ENCODE measurements at regions not wholly inside any gene's neighbourhood (a gene's known extent, or its start where the extent isn't known, plus 50 kb on each side); places are given as distances from the start of the nearest gene placed in this dataset.

DNA sequence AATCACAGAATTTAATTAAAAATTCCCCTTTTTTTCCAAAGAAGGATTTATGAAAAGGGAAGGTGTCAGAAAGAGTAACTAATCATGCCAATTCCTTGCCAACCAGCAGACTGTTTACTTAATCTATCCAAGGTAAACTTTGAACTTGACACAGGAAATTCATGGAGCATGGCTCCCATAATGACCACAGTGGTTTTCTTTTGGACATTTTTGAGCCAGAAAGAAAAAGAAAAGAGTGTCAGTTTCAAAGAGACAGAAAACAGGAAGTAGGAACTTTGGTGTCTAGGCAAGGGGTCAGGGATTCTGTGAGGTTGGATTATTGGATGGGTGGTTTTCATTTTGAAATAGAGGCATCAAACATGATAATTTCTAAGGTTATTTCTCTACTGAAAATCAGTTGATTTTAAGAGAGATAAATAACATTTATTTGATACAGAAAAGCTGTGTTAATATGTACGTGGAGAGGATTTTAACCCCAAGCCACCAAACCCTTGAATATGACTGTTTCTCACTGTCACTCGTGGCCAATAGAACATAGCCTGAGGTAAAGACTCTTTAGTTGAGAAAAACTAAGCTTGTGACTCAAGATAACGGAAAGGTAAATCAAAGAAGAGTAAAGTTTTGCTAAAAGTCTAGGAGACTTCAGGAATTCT, 196.1 kb downstream of the TTC6 start:
- ChIA-PET POLR2A (no interaction called here), CTCF (no interaction called here)
- H3K36me3 ChIP-seq (ENCODE audit: control insufficient read depth in 2 of 2, insufficient read depth in 1 of 2, low read length in 2 of 2), result no peaks in the 10 kb centered on the region
- H3K4me1 ChIP-seq (ENCODE audit: control insufficient read depth, insufficient read depth, low read length), result no peaks in the 10 kb centered on the region
- no peak overlapping the region for H3K27ac ChIP-seq (ENCODE audit: extremely low read depth, low read depth, low read length)
- no peaks in the 10 kb centered on the region for H3K9me3 ChIP-seq (ENCODE audit: control insufficient read depth, insufficient read depth, low read depth, low read length)
- H3K4me3 ChIP-seq (ENCODE audit: low read depth, low read length), result no peak overlapping the region
- no peak for TF ChIP-seq ZNF48 (tag by site-specific recombination; IDR thresholded peaks at IDR 0.05)
- TF ChIP-seq ZNF701 (tag by site-specific recombination; IDR thresholded peaks at IDR 0.05), result no peak
- no peak for TF ChIP-seq KLF9 (tag by site-specific recombination; IDR thresholded peaks at IDR 0.05; ENCODE audit: low read depth)
- no peak for TF ChIP-seq PRDM1 (tag by site-specific recombination; IDR thresholded peaks at IDR 0.05)
- no peak for TF ChIP-seq ZNF560 (tag by site-specific recombination; IDR thresholded peaks at IDR 0.05; ENCODE audit: borderline replicate concordance)
- no peak for TF ChIP-seq ZNF777 (tag by site-specific recombination; IDR thresholded peaks at IDR 0.05; ENCODE audit: borderline replicate concordance)
- TF ChIP-seq ZNF529 (tag by site-specific recombination; IDR thresholded peaks at IDR 0.05; ENCODE audit: insufficient replicate concordance), result no peak
- TF ChIP-seq ZNF138 (tag by site-specific recombination; IDR thresholded peaks at IDR 0.05; ENCODE audit: borderline replicate concordance), result no peak
- TF ChIP-seq ZNF112 (tag by site-specific recombination; IDR thresholded peaks at IDR 0.05), result no peak
- no peak for TF ChIP-seq ZSCAN4 (tag by site-specific recombination; IDR thresholded peaks at IDR 0.05)
- TF ChIP-seq SCRT1 (tag by site-specific recombination; IDR thresholded peaks at IDR 0.05; ENCODE audit: borderline replicate concordance), result no peak

GRCh38 chr14:37792124-37792523, 196.7 kb downstream of the TTC6 start:
- CTCF ChIA-PET, result no interaction called here

GRCh38 chr14:37796703-37797416, 201.4 kb downstream of the TTC6 start:
- Histone ChIP-seq H3K27ac (ENCODE audit: extremely low read depth, low read depth, low read length) (no peak overlapping the region), H3K9me3 (ENCODE audit: control insufficient read depth, insufficient read depth, low read depth, low read length) (no peaks in the 10 kb centered on the region), H3K36me3 (ENCODE audit: control insufficient read depth in 2 of 2, insufficient read depth in 1 of 2, low read length in 2 of 2) (no peaks in the 10 kb centered on the region), H3K4me1 (ENCODE audit: control insufficient read depth, insufficient read depth, low read length) (no peaks in the 10 kb centered on the region), H3K4me3 (ENCODE audit: low read depth, low read length) (no peak overlapping the region)
- ChIA-PET CTCF (no interaction called here), POLR2A (no interaction called here)
- no peak for TF ChIP-seq SP3 (tag by site-specific recombination; IDR thresholded peaks at IDR 0.05)
- no peak for TF ChIP-seq ZNF121 (tag by site-specific recombination; IDR thresholded peaks at IDR 0.05)
- TF ChIP-seq CTCF (tag by site-specific recombination; IDR thresholded peaks at IDR 0.05), result no peak
- TF ChIP-seq MEIS1 (CRISPR knock-in tag; IDR thresholded peaks at IDR 0.05; ENCODE audit: borderline replicate concordance), result no peak
- no peak for TF ChIP-seq ZNF558 (tag by site-specific recombination; IDR thresholded peaks at IDR 0.05)
- TF ChIP-seq ZFP69B (tag by site-specific recombination; IDR thresholded peaks at IDR 0.05), result no peak
- no peak for TF ChIP-seq OVOL3 (tag by site-specific recombination; IDR thresholded peaks at IDR 0.05)
- no peak for TF ChIP-seq ZNF548 (tag by site-specific recombination; IDR thresholded peaks at IDR 0.05)
- TF ChIP-seq KLF1 (tag by site-specific recombination; IDR thresholded peaks at IDR 0.05), result no peak

More at GRCh38 chr14:37792124-37792523, 196.7 kb downstream of the TTC6 start:
- no peak for TF ChIP-seq ZFHX2 (tag by site-specific recombination; conservative IDR thresholded peaks at IDR 0.05)
- no peak for TF ChIP-seq ZNF280C (tag by site-specific recombination; IDR thresholded peaks at IDR 0.05)
- no peak for TF ChIP-seq ZSCAN23 (tag by site-specific recombination; IDR thresholded peaks at IDR 0.05)
- POLR2A ChIA-PET, result no interaction called here
- Histone ChIP-seq H3K9me3 (ENCODE audit: control insufficient read depth, insufficient read depth, low read depth, low read length) (no peaks in the 10 kb centered on the region), H3K4me3 (ENCODE audit: low read depth, low read length) (no peak overlapping the region), H3K36me3 (ENCODE audit: control insufficient read depth in 2 of 2, insufficient read depth in 1 of 2, low read length in 2 of 2) (no peaks in the 10 kb centered on the region), H3K4me1 (ENCODE audit: control insufficient read depth, insufficient read depth, low read length) (no peaks in the 10 kb centered on the region), H3K27ac (ENCODE audit: extremely low read depth, low read depth, low read length) (no peak overlapping the region)
